PC-3 (cell line): ENCODE measurements at regions not wholly inside any gene's neighbourhood (a gene's known extent, or its start where the extent isn't known, plus 50 kb on each side); places are given as distances from the start of the nearest gene placed in this dataset.

ENCODE experiments used
- ATAC-seq: fragments of 200-7000 bp; cut with Tn5 transposase; 2 replicates; pipeline ENCODE4 v1.9.1; 2020; ENCODE audit warnings: mild to moderate bottlenecking, moderate library complexity
- BruUV-seq: library from RNA; stranded (reverse); fragments of 400-500 nt; replicated peaks from 2 replicates; lab custom pipeline; 2021; lab: Mats Ljungman, UMichigan
- CTCF ChIA-PET: fragments of 300-600 bp; sonication (Branson Sonifier 250); formaldehyde crosslinking; loops from one replicate; lab custom pipeline; 2022; ENCODE audit warnings: antibody characterized with exemption; lab: Charles Lee
- POLR2A ChIA-PET: fragments of 300-600 bp; sonication (Branson Sonifier 250); formaldehyde crosslinking; loops from one replicate; lab custom pipeline; 2022; ENCODE audit warnings: antibody characterized with exemption; ENCODE audit not compliant: unreplicated experiment; lab: Charles Lee
- DNase-seq: peaks from one replicate; pipeline ENCODE4 v3.0.0-alpha.2; 2015
- H2AFZ ChIP-seq: fragments of 300-600 bp; sonication (generic); 2 replicates; pipeline ENCODE4 v1.6.0; 2016; ENCODE audit warnings: antibody characterized with exemption, low read length
- H3F3A ChIP-seq: fragments of 300-600 bp; sonication (generic); one replicate; pipeline ENCODE4 v1.6.0; 2017; ENCODE audit warnings: antibody characterized with exemption, low read length, control low read depth, mild to moderate bottlenecking; ENCODE audit not compliant: unreplicated experiment
- H3K27ac ChIP-seq: fragments of 300-600 bp; sonication (generic); 2 replicates; pipeline ENCODE4 v1.5.1; 2016; ENCODE audit warnings: mild to moderate bottlenecking, low read length
- H3K27me3 ChIP-seq: fragments of 300-600 bp; sonication (generic); 2 replicates; pipeline ENCODE4 v1.6.1; 2016; ENCODE audit warnings: low read length, mixed read lengths
- H3K36me3 ChIP-seq: fragments of 300-600 bp; sonication (generic); 2 replicates; pipeline ENCODE4 v1.6.1; 2016; ENCODE audit warnings: low read depth, mixed run types, low read length, mixed read lengths
- H3K4me1 ChIP-seq: fragments of 300-600 bp; sonication (generic); 2 replicates; pipeline ENCODE4 v1.5.1; 2016; ENCODE audit warnings: low read length; ENCODE audit not compliant: insufficient read depth
- H3K4me2 ChIP-seq: fragments of 300-600 bp; sonication (generic); 2 replicates; pipeline ENCODE4 v1.6.0; 2016; ENCODE audit warnings: low read length
- H3K4me3 ChIP-seq: fragments of 300-600 bp; sonication (generic); 2 replicates; pipeline ENCODE4 v1.5.1; 2016; ENCODE audit warnings: mild to moderate bottlenecking, low read length, mixed read lengths
- H3K79me2 ChIP-seq: fragments of 300-600 bp; sonication (generic); 2 replicates; pipeline ENCODE4 v1.6.1; 2017; ENCODE audit warnings: low read length, mixed read lengths
- H3K9ac ChIP-seq: fragments of 300-600 bp; sonication (generic); 2 replicates; pipeline ENCODE4 v1.6.0; 2016; ENCODE audit warnings: mild to moderate bottlenecking, low read length
- H3K9me2 ChIP-seq: fragments of 300-600 bp; sonication (generic); replicated peaks from 2 replicates; pipeline ENCODE4 v1.6.1; 2016; ENCODE audit warnings: mixed run types, low read length, mixed read lengths
- H3K9me3 ChIP-seq: fragments of 300-600 bp; sonication (generic); 2 replicates; pipeline ENCODE4 v1.6.1; 2016; ENCODE audit warnings: low read length, mixed read lengths
- H4K20me1 ChIP-seq: fragments of 300-600 bp; sonication (generic); 2 replicates; pipeline ENCODE4 v1.6.1; 2016; ENCODE audit warnings: low read length, mixed read lengths
- EZH2 ChIP-seq: fragments of 300-600 bp; sonication (generic); IDR thresholded peaks from one replicate; pipeline ENCODE4 v1.6.1; 2017; ENCODE audit warnings: antibody characterized with exemption, mild to moderate bottlenecking, low read length; ENCODE audit not compliant: unreplicated experiment
- EZH2phosphoT487 ChIP-seq: fragments of 300-600 bp; sonication (generic); IDR thresholded peaks from 2 replicates; pipeline ENCODE4 v1.6.1; 2018; ENCODE audit warnings: mild to moderate bottlenecking, antibody characterized with exemption, low read length, borderline replicate concordance
- intact Hi-C: fragments of 100-400 bp; cut with micrococcal nuclease; formaldehyde crosslinking; loops from 2 replicates; pipeline ENCODE4 v1.9.0; 2023
- TF ChIP-seq, protein P1 (sequence below): fragments of 300-600 bp; sonication (generic); conservative IDR thresholded peaks from 2 replicates; pipeline ENCODE4 v1.5.1; 2017; ENCODE audit warnings: antibody characterized with exemption, low read depth, mild to moderate bottlenecking, low read length

DNA sequence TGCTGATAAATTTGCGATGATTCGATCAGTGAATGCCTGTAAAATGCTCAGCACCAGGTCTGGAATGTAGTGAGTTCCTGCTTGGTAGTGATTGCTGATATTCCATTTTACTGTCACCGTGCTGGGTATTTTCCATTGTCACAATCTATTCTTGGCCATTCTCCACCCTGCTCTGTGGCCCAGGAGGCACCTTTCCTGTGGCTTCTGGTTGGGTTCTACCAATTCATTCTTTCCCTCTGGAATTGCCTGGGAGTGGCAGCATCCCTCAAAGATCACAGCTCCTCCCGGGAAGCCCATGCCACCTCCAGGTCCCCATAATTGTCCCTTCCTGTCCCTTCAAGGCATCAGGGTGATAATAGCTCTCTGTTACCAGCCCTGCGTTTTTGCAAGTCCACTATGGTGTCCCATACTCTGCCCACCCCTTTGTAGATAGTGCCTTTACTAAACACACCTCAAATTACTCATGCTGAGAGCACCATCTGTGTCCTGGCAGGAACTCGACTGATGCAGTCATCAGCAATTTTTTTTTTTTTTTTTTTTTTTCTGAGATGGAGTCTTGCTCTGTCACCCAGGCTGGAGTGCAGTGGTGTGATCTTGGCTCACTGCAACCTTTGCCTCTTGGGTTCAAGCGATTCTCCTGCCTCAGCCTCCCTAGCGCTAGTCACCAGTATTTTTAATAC is 177.8 kb upstream of the PROK2 start:
- no TSS peak for BruUV-seq
- ChIA-PET POLR2A (no interaction called here), CTCF (no interaction called here)
- TF ChIP-seq EZH2phosphoT487, result no peak
- TF ChIP-seq EZH2, result no peak
- TF ChIP-seq, protein P1, sequence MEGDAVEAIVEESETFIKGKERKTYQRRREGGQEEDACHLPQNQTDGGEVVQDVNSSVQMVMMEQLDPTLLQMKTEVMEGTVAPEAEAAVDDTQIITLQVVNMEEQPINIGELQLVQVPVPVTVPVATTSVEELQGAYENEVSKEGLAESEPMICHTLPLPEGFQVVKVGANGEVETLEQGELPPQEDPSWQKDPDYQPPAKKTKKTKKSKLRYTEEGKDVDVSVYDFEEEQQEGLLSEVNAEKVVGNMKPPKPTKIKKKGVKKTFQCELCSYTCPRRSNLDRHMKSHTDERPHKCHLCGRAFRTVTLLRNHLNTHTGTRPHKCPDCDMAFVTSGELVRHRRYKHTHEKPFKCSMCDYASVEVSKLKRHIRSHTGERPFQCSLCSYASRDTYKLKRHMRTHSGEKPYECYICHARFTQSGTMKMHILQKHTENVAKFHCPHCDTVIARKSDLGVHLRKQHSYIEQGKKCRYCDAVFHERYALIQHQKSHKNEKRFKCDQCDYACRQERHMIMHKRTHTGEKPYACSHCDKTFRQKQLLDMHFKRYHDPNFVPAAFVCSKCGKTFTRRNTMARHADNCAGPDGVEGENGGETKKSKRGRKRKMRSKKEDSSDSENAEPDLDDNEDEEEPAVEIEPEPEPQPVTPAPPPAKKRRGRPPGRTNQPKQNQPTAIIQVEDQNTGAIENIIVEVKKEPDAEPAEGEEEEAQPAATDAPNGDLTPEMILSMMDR, result no peak
- H2AFZ ChIP-seq, result no peak overlapping the region
- H3K9ac ChIP-seq, result no peak overlapping the region
- intact Hi-C loops, result no loop called here
- H3K79me2 ChIP-seq, result no peaks in the 10 kb centered on the region
- no peak overlapping the region for H3K27ac ChIP-seq
- H3K27me3 ChIP-seq, result peaks cover 92% of the 10 kb centered on the region
- no peaks in the 10 kb centered on the region for H3K4me1 ChIP-seq
- no peak overlapping the region for H3K4me2 ChIP-seq
- H3K9me2 ChIP-seq, result no peaks in the 10 kb centered on the region
- ATAC-seq (no peak), DNase-seq (peak; percentile 37)
- H3F3A ChIP-seq, result no peaks in the 10 kb centered on the region
- H4K20me1 ChIP-seq, result no peaks in the 10 kb centered on the region
- H3K9me3 ChIP-seq, result no peaks in the 10 kb centered on the region
- no peak overlapping the region for H3K4me3 ChIP-seq
- H3K36me3 ChIP-seq, result no peaks in the 10 kb centered on the region

GRCh38 chr3:71961891-71962290 is 176.9 kb upstream of the PROK2 start:
- intact Hi-C loops, result no loop called here
- Histone ChIP-seq H3K9me2 (no peaks in the 10 kb centered on the region), H3K4me2 (no peak overlapping the region), H3K9me3 (no peaks in the 10 kb centered on the region), H3K36me3 (no peaks in the 10 kb centered on the region), H3K27ac (no peak overlapping the region), H3K27me3 (peaks cover 84% of the 10 kb centered on the region), H3K79me2 (no peaks in the 10 kb centered on the region), H3K9ac (no peak overlapping the region), H4K20me1 (no peaks in the 10 kb centered on the region), H3K4me1 (no peaks in the 10 kb centered on the region), H3K4me3 (no peak overlapping the region), H3F3A (no peaks in the 10 kb centered on the region), H2AFZ (no peak overlapping the region)
- DNase-seq (no peak), ATAC-seq (no peak)
- no TSS peak for BruUV-seq
- TF ChIP-seq EZH2, result no peak
- TF ChIP-seq, protein P1, result no peak
- TF ChIP-seq EZH2phosphoT487, result no peak
- CTCF ChIA-PET, result interaction anchor here (0.7 kb wide), 1 partner anchor 119 kb away, joined by 5 read pairs; no protein-coding TSS in a partner anchor
- POLR2A ChIA-PET, result no interaction called here

- Histone ChIP-seq H3K4me3 (no peak overlapping the region), H3K9me3 (no peaks in the 10 kb centered on the region), H3K4me1 (no peaks in the 10 kb centered on the region), H3K27ac (no peak overlapping the region), H3K4me2 (no peak overlapping the region), H4K20me1 (no peaks in the 10 kb centered on the region), H3K79me2 (no peaks in the 10 kb centered on the region), H3K9me2 (no peaks in the 10 kb centered on the region), H3K36me3 (no peaks in the 10 kb centered on the region), H3F3A (no peaks in the 10 kb centered on the region), H2AFZ (no peak overlapping the region), H3K9ac (no peak overlapping the region), H3K27me3 (peaks cover 79% of the 10 kb centered on the region)
- no TSS peak for BruUV-seq
- POLR2A ChIA-PET, result no interaction called here
- intact Hi-C loops, result no loop called here
- CTCF ChIA-PET, result interaction anchor here (0.7 kb wide), 1 partner anchor 119 kb away, joined by 5 read pairs; no protein-coding TSS in a partner anchor
- no peak for DNase-seq
- no peak for ATAC-seq
- TF ChIP-seq EZH2, result no peak
- TF ChIP-seq, protein P1, result no peak
- no peak for TF ChIP-seq EZH2phosphoT487
Observed at GRCh38 chr3:71961378-71961777, 176.4 kb upstream of the PROK2 start.
